HG03575 (cell line): ENCODE measurements at regions not wholly inside any gene's neighbourhood (a gene's known extent, or its start where the extent isn't known, plus 50 kb on each side); places are given as distances from the start of the nearest gene placed in this dataset.

Source experiments
- ATAC-seq: cut with Tn5 transposase; IDR thresholded peaks from one replicate; pipeline ENCODE4 v1.9.1; 2021; ENCODE audit not compliant: unreplicated experiment, insufficient number of reproducible peaks, low FRiP score; ENCODE audit errors: extremely low read depth

DNA sequence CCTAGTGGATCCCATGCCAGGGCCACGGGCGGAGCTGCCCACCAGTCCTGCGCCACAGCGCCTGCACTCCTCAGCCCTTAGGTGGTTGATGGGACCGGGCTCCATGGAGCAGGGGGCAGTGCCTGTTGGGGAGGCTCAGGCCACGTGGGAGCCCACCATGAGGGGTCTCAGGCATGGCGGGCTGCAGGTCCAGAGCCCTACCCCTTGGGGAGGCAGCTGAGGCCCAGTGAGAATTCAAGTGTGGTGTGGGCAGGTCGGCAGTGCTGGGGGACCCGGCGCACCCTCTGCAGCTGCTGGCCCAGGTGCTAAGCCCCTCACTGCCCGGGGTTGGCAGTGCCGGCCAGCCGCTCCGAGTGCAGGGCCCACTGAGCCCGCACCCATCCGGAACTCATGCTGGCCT, 139.8 kb upstream of the LYZL2 start:
- no peak for ATAC-seq

- ATAC-seq: no peak
Measured at GRCh38 chr10:30765616-30766015, 136.1 kb upstream of the LYZL2 start.

DNA sequence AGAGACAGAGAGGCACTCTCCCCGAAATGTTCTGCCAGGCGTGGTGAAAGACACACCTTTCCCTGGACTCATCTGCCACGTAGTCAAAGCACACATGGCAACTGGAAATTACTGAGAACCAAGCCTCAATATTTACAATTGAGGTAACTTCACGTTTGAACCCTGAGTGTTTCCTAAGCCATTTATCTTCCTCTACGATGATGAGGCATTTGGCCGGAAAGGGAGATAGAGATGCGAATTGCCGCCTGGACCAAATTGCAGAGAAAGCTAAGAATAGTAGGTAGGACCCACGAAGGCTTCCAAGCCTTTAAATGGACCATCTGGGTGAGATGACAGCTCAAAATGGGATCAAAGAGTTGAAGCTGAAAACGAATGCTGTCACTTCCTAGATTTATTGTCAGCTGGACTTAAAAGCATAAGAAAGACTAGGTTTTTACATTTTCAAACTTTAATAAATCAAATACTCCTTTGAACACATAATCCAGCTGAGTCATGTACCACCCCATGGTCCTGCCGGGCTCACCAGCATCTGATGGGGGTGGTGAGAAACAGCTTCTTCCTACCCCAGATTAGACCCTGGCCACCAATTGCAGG, 135.6 kb upstream of the LYZL2 start:
- ATAC-seq: no peak

DNA sequence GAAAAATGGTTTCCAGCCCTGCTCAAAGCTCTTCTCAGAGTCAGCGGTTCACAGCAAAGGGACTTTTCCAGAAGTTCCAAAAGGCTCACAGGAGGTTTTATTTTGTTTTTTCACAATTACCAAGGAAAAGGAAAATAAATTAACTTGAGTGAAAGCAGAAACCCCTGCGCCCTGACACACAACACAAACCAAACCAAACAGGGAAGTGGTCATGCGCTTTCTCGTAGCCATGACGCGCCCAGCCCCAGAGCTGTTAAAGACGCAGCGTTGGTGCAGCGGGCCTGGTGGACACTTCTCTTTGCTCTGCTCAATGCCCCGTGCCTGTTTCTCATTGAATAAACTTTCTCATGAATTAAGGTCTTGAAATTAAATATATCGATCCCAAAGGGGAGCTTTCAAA, 134.4 kb upstream of the LYZL2 start:
- no peak for ATAC-seq

- no peak for ATAC-seq
Measured at GRCh38 chr10:30762620-30763019, 133.1 kb upstream of the LYZL2 start.

GRCh38 chr10:30759423-30759822, 129.9 kb upstream of the LYZL2 start:
- no peak for ATAC-seq

- ATAC-seq: no peak
Measured at GRCh38 chr10:30758338-30758737, 128.8 kb upstream of the LYZL2 start.

- no peak for ATAC-seq
Measured at GRCh38 chr10:30756896-30757295, 127.3 kb upstream of the LYZL2 start.

- no peak for ATAC-seq
Measured at GRCh38 chr10:30756151-30756550, 126.6 kb upstream of the LYZL2 start.

- no peak for ATAC-seq
Measured at GRCh38 chr10:30755441-30755953, 125.9 kb upstream of the LYZL2 start.

DNA sequence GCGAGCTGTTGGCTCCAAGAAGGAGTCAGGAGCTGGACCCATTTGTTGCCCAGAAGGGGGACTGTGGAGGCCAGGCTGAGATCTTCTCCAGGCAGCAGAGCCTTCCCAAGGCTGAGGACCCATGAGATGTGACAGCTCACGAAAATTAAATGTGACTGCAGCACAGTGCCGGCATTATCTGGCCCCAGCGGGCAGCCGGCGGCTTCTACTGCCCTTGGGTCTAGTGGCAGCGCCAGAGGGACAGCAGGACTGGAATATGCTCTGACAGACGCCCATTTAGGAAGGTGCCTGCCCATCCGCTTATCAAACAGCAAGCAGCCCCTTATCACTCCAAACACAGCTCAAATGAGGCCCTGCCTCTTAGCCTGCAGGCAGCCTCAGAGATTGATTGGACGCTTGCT, 122.9 kb upstream of the LYZL2 start:
- ATAC-seq: no peak

DNA sequence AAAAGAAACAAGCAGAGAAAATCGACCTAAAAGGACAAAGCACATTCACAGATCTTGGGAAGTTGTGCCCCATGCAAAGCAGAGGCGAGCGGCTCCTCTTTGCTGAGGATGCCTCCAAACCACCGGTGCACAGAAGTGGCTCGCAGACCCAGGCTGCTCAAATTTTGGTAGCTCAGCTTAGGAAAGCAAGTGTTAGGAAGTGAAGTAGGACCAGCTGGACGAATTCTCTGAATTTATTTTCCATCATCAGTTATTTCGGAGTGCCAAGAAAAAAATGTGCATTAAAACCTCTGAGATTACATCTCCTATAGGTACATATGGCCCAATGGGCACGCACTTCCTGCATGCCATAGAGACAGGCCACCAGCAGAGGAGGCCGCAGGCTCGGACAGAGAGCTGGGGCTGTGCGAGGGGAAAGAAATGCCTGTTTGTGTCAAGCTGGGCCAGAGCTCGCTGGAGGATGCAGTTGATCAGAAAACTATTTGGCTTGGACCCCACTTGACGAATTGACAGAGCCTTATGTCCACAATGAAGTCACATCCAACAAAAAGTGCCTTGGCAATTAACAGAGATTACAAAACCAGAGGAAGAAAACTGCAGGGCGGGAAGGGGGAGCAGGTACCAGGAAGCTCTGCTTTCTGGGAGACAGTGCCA, 122.3 kb upstream of the LYZL2 start:
- no peak for ATAC-seq

DNA sequence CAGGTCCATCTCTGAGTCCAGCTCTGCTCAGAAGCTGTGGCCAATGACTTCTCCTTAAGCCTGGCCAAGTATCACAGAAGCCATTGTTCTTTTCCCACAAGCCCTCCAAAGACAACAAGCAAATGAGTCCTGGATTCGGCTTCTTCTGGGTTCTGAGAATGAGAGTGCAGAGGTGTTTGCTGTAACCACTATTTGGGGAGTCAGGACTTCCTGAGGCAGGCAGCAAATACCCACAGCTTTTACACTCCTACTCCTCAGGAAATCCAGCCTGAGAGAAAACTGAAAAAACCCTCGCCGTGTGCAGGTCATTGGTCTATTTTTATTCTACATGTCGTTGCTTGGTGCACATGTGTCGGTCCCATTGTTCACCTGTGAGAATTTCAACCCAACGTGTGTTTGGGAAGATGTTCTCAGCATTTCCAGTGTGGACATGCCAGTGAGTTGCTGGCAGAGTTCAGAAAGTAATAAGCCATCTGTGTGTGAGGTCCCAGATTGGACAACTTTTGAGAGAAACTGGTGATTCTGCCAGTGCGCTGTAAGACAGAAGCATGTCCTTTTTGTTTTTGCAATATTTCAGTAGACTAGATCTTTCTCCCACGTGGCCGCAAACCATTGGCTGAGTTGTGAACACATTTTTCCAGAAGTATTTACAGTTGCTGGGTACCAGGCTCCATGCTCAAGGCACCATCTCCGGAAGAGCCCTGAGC, 121.6 kb upstream of the LYZL2 start:
- ATAC-seq: peak; percentile 38

DNA sequence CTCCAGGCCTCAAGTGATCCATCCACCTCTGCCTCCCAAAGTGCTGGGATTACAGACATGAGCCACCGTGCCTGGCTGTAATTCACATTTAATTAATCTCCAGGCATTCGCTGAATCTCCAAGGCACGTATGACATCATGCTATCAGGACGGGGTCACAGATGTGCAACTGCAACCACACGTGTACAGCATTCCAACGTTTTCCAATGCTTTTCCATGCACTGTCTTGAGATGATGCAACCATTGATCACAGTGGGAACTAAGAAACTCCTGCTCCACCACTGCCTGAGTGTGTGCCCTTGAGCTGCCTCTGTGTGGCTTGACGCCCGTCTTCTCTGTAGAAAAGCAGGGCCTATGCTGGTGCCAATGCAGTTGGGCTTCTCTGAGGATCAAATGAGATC, 119.8 kb upstream of the LYZL2 start:
- ATAC-seq: no peak

- ATAC-seq: no peak
Measured at GRCh38 chr10:30748152-30748973, 118.8 kb upstream of the LYZL2 start.

DNA sequence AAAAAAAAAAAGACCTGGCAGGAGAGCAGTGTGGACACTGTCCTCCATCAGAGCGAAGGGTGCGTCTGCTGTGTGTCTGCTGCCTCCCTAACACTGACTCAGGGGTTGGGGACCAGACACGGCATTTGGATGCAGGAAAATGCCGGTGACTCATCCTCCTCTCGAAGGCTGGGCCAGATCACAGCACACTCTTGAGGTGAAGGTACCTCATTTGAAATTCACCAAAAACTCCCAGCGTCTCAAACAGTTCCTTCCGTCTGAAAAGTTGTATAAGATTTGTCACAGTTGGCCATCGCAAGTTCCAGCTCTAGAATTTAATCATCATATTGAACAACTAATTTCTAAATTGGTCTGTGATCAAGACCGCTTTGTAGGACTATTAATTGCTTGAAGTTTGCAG, 118.1 kb upstream of the LYZL2 start:
- ATAC-seq: no peak

GRCh38 chr10:30745953-30746352, 116.4 kb upstream of the LYZL2 start:
- ATAC-seq: no peak

GRCh38 chr10:30744106-30744505, 114.6 kb upstream of the LYZL2 start:
- no peak for ATAC-seq

- ATAC-seq: no peak
Measured at GRCh38 chr10:30743586-30743985, 114.0 kb upstream of the LYZL2 start.
